ENCODE measurements at regions not wholly inside any gene's neighbourhood (a gene's known extent, or its start where the extent isn't known, plus 50 kb on each side); places are given as distances from the start of the nearest gene placed in this dataset.

DNA sequence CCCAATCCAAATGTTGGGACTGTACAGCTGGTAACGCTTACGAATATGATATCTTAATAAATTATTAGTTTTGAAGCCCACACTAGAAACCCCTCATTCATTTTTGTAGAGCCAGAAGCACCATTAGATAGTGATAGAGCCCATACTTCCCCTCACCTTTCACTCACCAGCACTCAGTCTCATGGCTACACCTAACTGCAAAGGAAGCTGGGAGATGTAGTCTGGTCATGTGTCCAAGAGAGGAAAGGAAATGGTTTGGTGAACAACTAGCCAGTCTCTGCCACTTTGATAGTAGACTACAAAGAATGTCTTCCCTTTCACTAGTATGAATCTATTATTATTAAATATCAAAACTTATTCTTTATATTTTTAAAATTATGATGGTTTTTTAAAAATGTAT lies 77.1 kb upstream of the EGFL6 start:
- no peak for TF ChIP-seq CTCF (IDR thresholded peaks at IDR 0.05)
- no peak for TF ChIP-seq POLR2A (IDR thresholded peaks at IDR 0.05)

All from adrenal gland (tissue), 5 donors.